RWPE2 (cell line): ENCODE measurements at regions not wholly inside any gene's neighbourhood (a gene's known extent, or its start where the extent isn't known, plus 50 kb on each side); places are given as distances from the start of the nearest gene placed in this dataset.
"Not testable (repeated sequence)": the region's sequence is repeated elsewhere in the genome, so short reads cannot be mapped to it uniquely, and the experiment has no call there.

Source experiments
- ATAC-seq: fragments of 200-7000 bp; cut with Tn5 transposase; 3 replicates; pipeline ENCODE4 v1.9.1; 2021; ENCODE audit warnings: low read depth
- DNase-seq: peaks from one replicate; pipeline ENCODE4 v3.0.0-alpha.2; 2020; ENCODE audit warnings: low spot score
- H3K27ac ChIP-seq: fragments of 450-650 bp; 2 replicates; pipeline ENCODE4 v1.5.1; 2017; ENCODE audit warnings: mild to moderate bottlenecking; ENCODE audit not compliant: poor library complexity, severe bottlenecking
- H3K27me3 ChIP-seq: fragments of 250-450 bp; sonication (Bioruptor Pico); 2 replicates; pipeline ENCODE4 v1.5.1; 2021; ENCODE audit warnings: mild to moderate bottlenecking, moderate library complexity; ENCODE audit not compliant: insufficient read depth, poor library complexity, severe bottlenecking
- H3K36me3 ChIP-seq: fragments of 250-450 bp; sonication (Bioruptor Pico); 2 replicates; pipeline ENCODE4 v1.5.1; 2020; ENCODE audit warnings: low read depth, mild to moderate bottlenecking, moderate library complexity
- H3K4me1 ChIP-seq: fragments of 250-450 bp; sonication (Bioruptor Pico); 2 replicates; pipeline ENCODE4 v1.5.1; 2021; ENCODE audit warnings: mild to moderate bottlenecking, moderate library complexity; ENCODE audit not compliant: insufficient read depth, poor library complexity, severe bottlenecking
- H3K4me3 ChIP-seq: fragments of 250-450 bp; sonication (Bioruptor Pico); 2 replicates; pipeline ENCODE4 v1.5.1; 2021; ENCODE audit warnings: mild to moderate bottlenecking, moderate library complexity; ENCODE audit not compliant: severe bottlenecking
- H3K9me3 ChIP-seq: fragments of 250-450 bp; sonication (Bioruptor Pico); 2 replicates; pipeline ENCODE4 v1.5.1; 2021; ENCODE audit warnings: mild to moderate bottlenecking, moderate library complexity; ENCODE audit not compliant: severe bottlenecking
- TF ChIP-seq, protein P1 (sequence below): fragments of 450-650 bp; IDR thresholded peaks from one replicate; pipeline ENCODE4 v1.5.1; 2017; ENCODE audit warnings: mild to moderate bottlenecking, moderate library complexity; ENCODE audit not compliant: poor library complexity, severe bottlenecking

DNA sequence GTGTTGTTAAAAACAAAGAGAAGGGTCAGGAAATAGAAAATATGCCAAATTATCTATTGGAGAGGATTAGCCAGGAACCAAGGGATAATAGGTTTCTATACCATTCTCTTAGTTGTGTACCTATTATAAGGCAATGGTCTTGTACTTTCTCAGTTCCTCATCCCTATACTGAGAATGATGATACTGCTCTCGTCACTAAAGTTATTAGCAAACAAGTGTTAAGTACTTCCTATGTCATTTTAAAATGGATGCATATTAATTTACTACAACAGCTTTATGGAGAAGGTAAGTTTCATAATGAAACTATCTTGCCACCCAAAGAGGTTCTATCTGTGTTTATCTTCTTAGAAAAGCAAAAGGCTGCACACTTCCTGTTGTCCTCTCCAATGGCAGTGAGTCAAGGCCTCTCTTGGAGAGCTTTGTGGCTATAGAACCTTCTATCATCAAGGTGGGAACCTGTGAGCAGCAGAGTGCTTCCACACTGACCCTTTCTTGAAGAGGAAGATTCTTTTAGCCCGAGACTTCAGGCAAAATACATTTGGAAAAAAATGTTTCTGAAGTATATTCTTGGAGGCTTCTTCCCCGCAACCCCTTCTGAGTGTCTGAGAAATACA is 460.7 kb upstream of the FANCL start:
- TF ChIP-seq, protein P1, sequence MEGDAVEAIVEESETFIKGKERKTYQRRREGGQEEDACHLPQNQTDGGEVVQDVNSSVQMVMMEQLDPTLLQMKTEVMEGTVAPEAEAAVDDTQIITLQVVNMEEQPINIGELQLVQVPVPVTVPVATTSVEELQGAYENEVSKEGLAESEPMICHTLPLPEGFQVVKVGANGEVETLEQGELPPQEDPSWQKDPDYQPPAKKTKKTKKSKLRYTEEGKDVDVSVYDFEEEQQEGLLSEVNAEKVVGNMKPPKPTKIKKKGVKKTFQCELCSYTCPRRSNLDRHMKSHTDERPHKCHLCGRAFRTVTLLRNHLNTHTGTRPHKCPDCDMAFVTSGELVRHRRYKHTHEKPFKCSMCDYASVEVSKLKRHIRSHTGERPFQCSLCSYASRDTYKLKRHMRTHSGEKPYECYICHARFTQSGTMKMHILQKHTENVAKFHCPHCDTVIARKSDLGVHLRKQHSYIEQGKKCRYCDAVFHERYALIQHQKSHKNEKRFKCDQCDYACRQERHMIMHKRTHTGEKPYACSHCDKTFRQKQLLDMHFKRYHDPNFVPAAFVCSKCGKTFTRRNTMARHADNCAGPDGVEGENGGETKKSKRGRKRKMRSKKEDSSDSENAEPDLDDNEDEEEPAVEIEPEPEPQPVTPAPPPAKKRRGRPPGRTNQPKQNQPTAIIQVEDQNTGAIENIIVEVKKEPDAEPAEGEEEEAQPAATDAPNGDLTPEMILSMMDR: no peak
- Histone ChIP-seq H3K4me1 (no peaks in the 10 kb centered on the region), H3K4me3 (no peak overlapping the region), H3K27me3 (peaks cover 2% of the 10 kb centered on the region), H3K36me3 (no peaks in the 10 kb centered on the region), H3K9me3 (no peaks in the 10 kb centered on the region), H3K27ac (no peak overlapping the region)
- no peak for DNase-seq
- ATAC-seq: no peak

DNA sequence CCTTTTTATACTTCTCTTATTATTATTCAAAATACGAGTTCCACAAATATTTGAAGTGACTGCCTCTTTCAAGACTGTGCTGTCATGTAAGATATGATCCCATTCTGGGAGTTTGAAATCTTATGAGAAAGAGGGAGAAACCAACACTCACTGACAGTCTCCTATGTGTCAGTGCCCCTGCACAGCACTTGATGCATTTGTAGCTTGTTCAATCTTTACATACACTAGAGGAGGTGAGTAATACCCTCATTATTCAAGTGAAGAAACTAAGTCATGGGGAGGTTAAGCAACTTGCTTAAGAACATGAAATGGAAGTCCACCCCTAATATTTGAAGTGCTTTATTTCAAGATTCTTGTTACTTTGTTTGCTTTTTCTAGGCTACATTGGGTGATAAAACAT is 459.5 kb upstream of the FANCL start:
- H3K4me3 ChIP-seq: no peak overlapping the region
- DNase-seq (no peak), ATAC-seq (no peak)
- TF ChIP-seq, protein P1: no peak
- H3K27me3 ChIP-seq: no peaks in the 10 kb centered on the region
- no peaks in the 10 kb centered on the region for H3K36me3 ChIP-seq
- no peak overlapping the region for H3K27ac ChIP-seq
- no peaks in the 10 kb centered on the region for H3K9me3 ChIP-seq
- no peaks in the 10 kb centered on the region for H3K4me1 ChIP-seq

DNA sequence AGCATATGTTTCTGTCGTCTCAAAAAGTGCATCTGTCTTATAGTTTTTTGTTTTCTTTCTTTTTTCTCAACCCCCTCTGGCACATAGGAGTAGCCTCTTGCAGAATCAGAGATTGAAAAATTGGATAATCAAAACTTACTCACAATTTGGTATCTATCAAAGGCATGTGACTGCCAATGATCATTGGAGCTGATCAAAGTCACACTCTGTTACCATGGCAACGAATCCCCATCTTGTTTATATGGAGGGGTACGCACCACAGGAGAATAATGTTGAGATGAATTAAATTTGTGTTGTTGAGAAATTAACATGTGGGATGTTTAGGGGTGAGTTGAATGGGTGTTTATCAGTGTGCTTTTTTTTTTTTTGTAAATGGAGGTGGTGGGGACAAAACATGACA is 458.3 kb upstream of the FANCL start:
- Histone ChIP-seq H3K4me3 (no peak overlapping the region), H3K27ac (no peak overlapping the region), H3K27me3 (no peaks in the 10 kb centered on the region), H3K4me1 (no peaks in the 10 kb centered on the region), H3K9me3 (peaks cover 3% of the 10 kb centered on the region), H3K36me3 (no peaks in the 10 kb centered on the region)
- DNase-seq (no peak), ATAC-seq (no peak)
- TF ChIP-seq, protein P1: no peak

DNA sequence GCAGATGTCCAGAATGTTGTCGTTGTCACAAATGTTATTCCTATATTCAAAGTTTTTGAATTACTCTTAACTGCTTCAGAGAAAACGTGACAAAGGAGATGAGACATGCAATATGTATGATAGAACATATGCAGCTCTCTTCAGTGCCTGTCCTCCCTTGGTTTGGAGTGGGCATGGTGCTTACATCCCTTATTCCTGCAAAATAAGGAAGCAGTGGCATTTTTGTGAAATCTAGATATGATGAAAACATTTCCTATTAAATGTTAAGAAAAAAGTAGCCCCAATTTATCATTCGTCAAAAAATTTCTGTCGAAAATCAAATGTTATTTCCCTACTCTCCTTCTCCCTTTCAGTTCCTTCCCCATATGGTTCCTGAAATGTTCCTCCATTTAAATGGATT is 457.5 kb upstream of the FANCL start:
- Histone ChIP-seq H3K27ac (no peak overlapping the region), H3K27me3 (no peaks in the 10 kb centered on the region), H3K4me3 (no peak overlapping the region), H3K36me3 (no peaks in the 10 kb centered on the region), H3K4me1 (no peaks in the 10 kb centered on the region), H3K9me3 (peaks cover 3% of the 10 kb centered on the region)
- DNase-seq (no peak), ATAC-seq (no peak)
- TF ChIP-seq, protein P1: no peak

DNA sequence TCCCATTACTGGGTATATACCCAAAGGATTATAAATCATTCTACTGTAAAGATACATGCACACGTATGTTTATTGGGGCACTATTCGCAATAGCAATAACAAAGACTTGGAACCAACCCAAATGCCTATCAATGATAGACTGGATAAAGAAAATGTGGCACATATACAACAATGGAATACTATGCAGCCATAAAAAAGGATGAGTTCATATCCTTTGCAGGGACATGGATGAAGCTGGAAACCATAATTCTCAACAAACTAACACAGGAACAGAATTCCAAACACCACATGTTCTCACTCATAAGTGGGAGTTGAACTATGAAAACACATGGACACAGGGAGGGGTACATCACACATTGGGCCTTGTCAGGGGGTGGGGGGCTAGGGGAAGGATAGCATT is 453.0 kb upstream of the FANCL start:
- H3K27ac ChIP-seq, DNase-seq, H3K4me1 ChIP-seq, H3K4me3 ChIP-seq, H3K9me3 ChIP-seq, H3K36me3 ChIP-seq, H3K27me3 ChIP-seq, ATAC-seq: not testable (repeated sequence)

DNA sequence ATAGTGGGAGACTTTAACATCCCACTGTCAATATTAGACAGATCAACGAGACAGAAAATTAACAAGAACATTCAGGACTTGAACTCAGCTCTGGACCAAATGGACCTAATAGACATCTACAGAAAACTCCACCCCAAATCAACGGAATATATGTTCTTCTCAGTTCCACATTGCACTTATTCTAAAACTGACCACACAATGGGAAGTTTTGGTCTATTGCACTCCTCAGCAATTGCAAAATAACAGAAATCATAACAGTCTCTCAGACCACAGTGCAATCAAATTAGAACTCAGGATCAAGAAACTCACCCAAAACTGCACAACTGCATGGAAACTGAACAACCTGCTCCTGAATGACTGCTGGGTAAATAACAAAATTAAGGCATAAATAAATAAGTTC is 449.9 kb upstream of the FANCL start:
- not testable (repeated sequence) for H3K27ac ChIP-seq, ATAC-seq, H3K27me3 ChIP-seq, DNase-seq, H3K4me1 ChIP-seq, H3K9me3 ChIP-seq, H3K4me3 ChIP-seq, H3K36me3 ChIP-seq
